ENCODE measurements at regions not wholly inside any gene's neighbourhood (a gene's known extent, or its start where the extent isn't known, plus 50 kb on each side); places are given as distances from the start of the nearest gene placed in this dataset.

- Histone ChIP-seq H3K9me2 (replicated peaks; ENCODE audit: low read depth, low read length) (no peaks in the 10 kb centered on the region), H3K9me3 (ENCODE audit: insufficient read depth, low read depth, low read length) (no peaks in the 10 kb centered on the region), H3K27me3 (ENCODE audit: insufficient read depth, low read length, poor library complexity, severe bottlenecking) (no peaks in the 10 kb centered on the region), H3F3A (ENCODE audit: low read depth) (no peaks in the 10 kb centered on the region), H3K4me2 (ENCODE audit: low read depth, low read length, poor library complexity, severe bottlenecking) (no peak overlapping the region), H3K4me3 (ENCODE audit: low read length, poor library complexity, severe bottlenecking) (no peak overlapping the region), H4K20me1 (ENCODE audit: insufficient read depth, low read length, poor library complexity, severe bottlenecking) (no peaks in the 10 kb centered on the region), H3K9ac (ENCODE audit: low read depth, low read length, poor library complexity, severe bottlenecking) (no peak overlapping the region), H3K4me1 (ENCODE audit: insufficient read depth, low read length, poor library complexity, severe bottlenecking) (no peaks in the 10 kb centered on the region), H3K79me2 (ENCODE audit: insufficient read depth, low read length) (no peaks in the 10 kb centered on the region), H3K36me3 (ENCODE audit: insufficient read depth, low read length) (no peaks in the 10 kb centered on the region), H2AFZ (ENCODE audit: low read length) (no peak overlapping the region)
- TF ChIP-seq, protein P1, sequence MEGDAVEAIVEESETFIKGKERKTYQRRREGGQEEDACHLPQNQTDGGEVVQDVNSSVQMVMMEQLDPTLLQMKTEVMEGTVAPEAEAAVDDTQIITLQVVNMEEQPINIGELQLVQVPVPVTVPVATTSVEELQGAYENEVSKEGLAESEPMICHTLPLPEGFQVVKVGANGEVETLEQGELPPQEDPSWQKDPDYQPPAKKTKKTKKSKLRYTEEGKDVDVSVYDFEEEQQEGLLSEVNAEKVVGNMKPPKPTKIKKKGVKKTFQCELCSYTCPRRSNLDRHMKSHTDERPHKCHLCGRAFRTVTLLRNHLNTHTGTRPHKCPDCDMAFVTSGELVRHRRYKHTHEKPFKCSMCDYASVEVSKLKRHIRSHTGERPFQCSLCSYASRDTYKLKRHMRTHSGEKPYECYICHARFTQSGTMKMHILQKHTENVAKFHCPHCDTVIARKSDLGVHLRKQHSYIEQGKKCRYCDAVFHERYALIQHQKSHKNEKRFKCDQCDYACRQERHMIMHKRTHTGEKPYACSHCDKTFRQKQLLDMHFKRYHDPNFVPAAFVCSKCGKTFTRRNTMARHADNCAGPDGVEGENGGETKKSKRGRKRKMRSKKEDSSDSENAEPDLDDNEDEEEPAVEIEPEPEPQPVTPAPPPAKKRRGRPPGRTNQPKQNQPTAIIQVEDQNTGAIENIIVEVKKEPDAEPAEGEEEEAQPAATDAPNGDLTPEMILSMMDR (conservative IDR thresholded peaks at IDR 0.05; ENCODE audit: low read length): no peak
- TF ChIP-seq EZH2phosphoT487 (IDR thresholded peaks at IDR 0.05; ENCODE audit: borderline replicate concordance): no peak
These were observed 58.3 kb downstream of the CXCL12 start for GRCh38 chr10:44326474-44327030.

- no peaks in the 10 kb centered on the region for H3F3A ChIP-seq (ENCODE audit: low read depth)
- no peaks in the 10 kb centered on the region for H3K9me2 ChIP-seq (replicated peaks; ENCODE audit: low read depth, low read length)
- H4K20me1 ChIP-seq (ENCODE audit: insufficient read depth, low read length, poor library complexity, severe bottlenecking): no peaks in the 10 kb centered on the region
- H3K4me1 ChIP-seq (ENCODE audit: insufficient read depth, low read length, poor library complexity, severe bottlenecking): no peaks in the 10 kb centered on the region
- H3K4me2 ChIP-seq (ENCODE audit: low read depth, low read length, poor library complexity, severe bottlenecking): no peak overlapping the region
- H3K9ac ChIP-seq (ENCODE audit: low read depth, low read length, poor library complexity, severe bottlenecking): no peak overlapping the region
- no peaks in the 10 kb centered on the region for H3K79me2 ChIP-seq (ENCODE audit: insufficient read depth, low read length)
- H2AFZ ChIP-seq (ENCODE audit: low read length): no peak overlapping the region
- H3K9me3 ChIP-seq (ENCODE audit: insufficient read depth, low read depth, low read length): no peaks in the 10 kb centered on the region
- H3K36me3 ChIP-seq (ENCODE audit: insufficient read depth, low read length): no peaks in the 10 kb centered on the region
- H3K27me3 ChIP-seq (ENCODE audit: insufficient read depth, low read length, poor library complexity, severe bottlenecking): no peaks in the 10 kb centered on the region
- TF ChIP-seq, protein P1 (conservative IDR thresholded peaks at IDR 0.05; ENCODE audit: low read length): no peak
- TF ChIP-seq EZH2phosphoT487 (IDR thresholded peaks at IDR 0.05; ENCODE audit: borderline replicate concordance): no peak
- H3K4me3 ChIP-seq (ENCODE audit: low read length, poor library complexity, severe bottlenecking): no peak overlapping the region
These were observed 59.1 kb downstream of the CXCL12 start for GRCh38 chr10:44325596-44326307.

DNA sequence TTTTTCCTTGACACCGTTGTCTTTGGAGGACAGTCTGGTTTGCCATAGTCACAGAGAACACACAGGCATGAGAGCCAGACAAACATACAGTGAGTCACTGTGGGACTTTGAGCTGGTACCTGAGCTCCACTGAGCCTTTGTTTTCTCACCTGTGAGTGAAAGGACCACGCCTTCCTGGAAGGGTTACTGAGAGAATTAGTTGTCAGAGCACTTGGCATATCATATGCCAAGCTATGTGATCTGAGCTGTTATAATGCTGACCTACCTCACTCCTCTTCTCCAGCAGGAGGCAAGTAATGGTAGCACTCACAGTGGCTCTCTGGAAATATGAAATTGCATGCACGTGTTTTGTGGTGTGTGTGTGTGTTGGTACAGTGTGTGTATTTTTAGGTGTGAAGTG lies 59.7 kb downstream of the CXCL12 start:
- H3K4me1 ChIP-seq (ENCODE audit: insufficient read depth, low read length, poor library complexity, severe bottlenecking): no peaks in the 10 kb centered on the region
- H4K20me1 ChIP-seq (ENCODE audit: insufficient read depth, low read length, poor library complexity, severe bottlenecking): no peaks in the 10 kb centered on the region
- no peak for TF ChIP-seq EZH2phosphoT487 (IDR thresholded peaks at IDR 0.05; ENCODE audit: borderline replicate concordance)
- TF ChIP-seq, protein P1 (conservative IDR thresholded peaks at IDR 0.05; ENCODE audit: low read length): no peak
- H3K4me2 ChIP-seq (ENCODE audit: low read depth, low read length, poor library complexity, severe bottlenecking): no peak overlapping the region
- H3F3A ChIP-seq (ENCODE audit: low read depth): no peaks in the 10 kb centered on the region
- H2AFZ ChIP-seq (ENCODE audit: low read length): no peak overlapping the region
- H3K36me3 ChIP-seq (ENCODE audit: insufficient read depth, low read length): no peaks in the 10 kb centered on the region
- no peaks in the 10 kb centered on the region for H3K9me3 ChIP-seq (ENCODE audit: insufficient read depth, low read depth, low read length)
- H3K79me2 ChIP-seq (ENCODE audit: insufficient read depth, low read length): no peaks in the 10 kb centered on the region
- H3K27me3 ChIP-seq (ENCODE audit: insufficient read depth, low read length, poor library complexity, severe bottlenecking): no peaks in the 10 kb centered on the region
- no peak overlapping the region for H3K9ac ChIP-seq (ENCODE audit: low read depth, low read length, poor library complexity, severe bottlenecking)
- no peak overlapping the region for H3K4me3 ChIP-seq (ENCODE audit: low read length, poor library complexity, severe bottlenecking)
- no peaks in the 10 kb centered on the region for H3K9me2 ChIP-seq (replicated peaks; ENCODE audit: low read depth, low read length)
